Neural progenitor cell (in vitro differentiated cells): ENCODE measurements at regions not wholly inside any gene's neighbourhood (a gene's known extent, or its start where the extent isn't known, plus 50 kb on each side); places are given as distances from the start of the nearest gene placed in this dataset.

ENCODE experiments used
- DNase-seq: peaks from one replicate; pipeline ENCODE4 v3.0.0-alpha.2; 2016; ENCODE audit warnings: low spot score
- H2AFZ ChIP-seq: fragments of 200-600 bp; sonication (generic); replicated peaks from 2 replicates; pipeline ENCODE4 v1.6.1; 2016; ENCODE audit warnings: antibody characterized with exemption
- H3F3A ChIP-seq: fragments of 200-600 bp; sonication (generic); 2 replicates; pipeline ENCODE4 v1.6.1; 2016; ENCODE audit warnings: antibody characterized with exemption, low read depth
- H3K27ac ChIP-seq: fragments of 200-600 bp; sonication (generic); 2 replicates; pipeline ENCODE4 v1.5.1; 2016; ENCODE audit warnings: mild to moderate bottlenecking
- H3K27me3 ChIP-seq: fragments of 200-600 bp; sonication (generic); 2 replicates; pipeline ENCODE4 v1.6.1; 2016; ENCODE audit warnings: mild to moderate bottlenecking, moderate library complexity
- H3K36me3 ChIP-seq: fragments of 200-600 bp; sonication (generic); 2 replicates; pipeline ENCODE4 v1.5.1; 2016
- H3K4me1 ChIP-seq: fragments of 200-600 bp; sonication (generic); 2 replicates; pipeline ENCODE4 v1.6.1; 2016; ENCODE audit warnings: mixed run types
- H3K4me2 ChIP-seq: fragments of 200-600 bp; sonication (generic); 2 replicates; pipeline ENCODE4 v1.6.1; 2016
- H3K4me3 ChIP-seq: fragments of 200-600 bp; sonication (generic); 2 replicates; pipeline ENCODE4 v1.5.1; 2016
- H3K79me2 ChIP-seq: fragments of 200-600 bp; sonication (generic); 2 replicates; pipeline ENCODE4 v1.6.1; 2016; ENCODE audit warnings: low read depth
- H3K9ac ChIP-seq: fragments of 200-600 bp; sonication (generic); 2 replicates; pipeline ENCODE4 v1.6.1; 2016
- H3K9me3 ChIP-seq: fragments of 200-600 bp; sonication (generic); 2 replicates; pipeline ENCODE4 v1.5.1; 2016; ENCODE audit warnings: low read depth
- H4K20me1 ChIP-seq: fragments of 200-600 bp; sonication (generic); 2 replicates; pipeline ENCODE4 v1.6.1; 2016; ENCODE audit warnings: low read depth
- H3K27ac Mint-ChIP-seq: 3 replicates; pipeline ENCODE4 v1.8.0; 2021; ENCODE audit warnings: mixed read lengths
- H3K27me3 Mint-ChIP-seq: 2 replicates; pipeline ENCODE4 v1.8.0; 2022; ENCODE audit warnings: low read depth, mild to moderate bottlenecking, inconsistent platforms, moderate library complexity, mixed read lengths; ENCODE audit not compliant: insufficient read depth
- H3K36me3 Mint-ChIP-seq: 3 replicates; pipeline ENCODE4 v1.8.0; 2021; ENCODE audit warnings: mixed read lengths
- H3K4me1 Mint-ChIP-seq: 3 replicates; pipeline ENCODE4 v1.8.0; 2021; ENCODE audit warnings: mixed read lengths
- H3K4me3 Mint-ChIP-seq: 3 replicates; pipeline ENCODE4 v1.8.0; 2021; ENCODE audit warnings: mild to moderate bottlenecking, moderate library complexity, mixed read lengths
- H3K9me3 Mint-ChIP-seq: 3 replicates; pipeline ENCODE4 v1.8.0; 2020; ENCODE audit warnings: mixed read lengths
- CTCF ChIP-seq: fragments of 200-600 bp; sonication (generic); IDR thresholded peaks from 2 replicates; pipeline ENCODE4 v1.5.1; 2017; ENCODE audit warnings: antibody characterized with exemption, mild to moderate bottlenecking
- EZH2 ChIP-seq: fragments of 200-600 bp; sonication (generic); IDR thresholded peaks from 2 replicates; pipeline ENCODE4 v1.6.1; 2017; ENCODE audit warnings: antibody characterized with exemption, mild to moderate bottlenecking, moderate library complexity
- EZH2phosphoT487 ChIP-seq: fragments of 200-600 bp; sonication (generic); IDR thresholded peaks from 2 replicates; pipeline ENCODE4 v1.6.1; 2017; ENCODE audit warnings: antibody characterized with exemption

- Histone ChIP-seq H3K36me3 (no peaks in the 10 kb centered on the region), H3K9me3 (no peaks in the 10 kb centered on the region), H3K9ac (no peak overlapping the region), H4K20me1 (no peaks in the 10 kb centered on the region), H3K4me2 (no peak overlapping the region), H3F3A (peaks cover 15% of the 10 kb centered on the region), H3K27ac (no peak overlapping the region), H3K4me3 (no peak overlapping the region), H3K4me1 (peaks cover 15% of the 10 kb centered on the region), H2AFZ (no peak overlapping the region), H3K79me2 (no peaks in the 10 kb centered on the region), H3K27me3 (no peaks in the 10 kb centered on the region)
- Mint-ChIP-seq H3K9me3 (no peaks in the 10 kb centered on the region), H3K4me3 (no peak overlapping the region), H3K4me1 (peaks cover 20% of the 10 kb centered on the region), H3K36me3 (no peaks in the 10 kb centered on the region), H3K27me3 (peaks cover 9% of the 10 kb centered on the region), H3K27ac (no peak overlapping the region)
- no peak for DNase-seq
- TF ChIP-seq EZH2 (no peak), CTCF (no peak), EZH2phosphoT487 (no peak)
These were observed 103.7 kb downstream of the IRS2 start for GRCh38 chr13:109682534-109683244.

GRCh38 chr13:109680930-109681329 is 105.5 kb downstream of the IRS2 start:
- H3K36me3 ChIP-seq: no peaks in the 10 kb centered on the region
- no peak overlapping the region for H3K4me2 ChIP-seq
- H3K9me3 Mint-ChIP-seq: no peaks in the 10 kb centered on the region
- no peak for TF ChIP-seq EZH2phosphoT487
- no peak for TF ChIP-seq CTCF
- TF ChIP-seq EZH2: no peak
- H3K4me1 Mint-ChIP-seq: peaks cover 15% of the 10 kb centered on the region
- H3K4me3 ChIP-seq: no peak overlapping the region
- H3K27me3 Mint-ChIP-seq: peaks cover 10% of the 10 kb centered on the region
- peaks cover 5% of the 10 kb centered on the region for H3K4me1 ChIP-seq
- no peak overlapping the region for H3K27ac Mint-ChIP-seq
- no peaks in the 10 kb centered on the region for H3K36me3 Mint-ChIP-seq
- DNase-seq: no peak
- no peak overlapping the region for H3K9ac ChIP-seq
- no peak overlapping the region for H2AFZ ChIP-seq
- no peaks in the 10 kb centered on the region for H4K20me1 ChIP-seq
- no peaks in the 10 kb centered on the region for H3K27me3 ChIP-seq
- H3K27ac ChIP-seq: no peak overlapping the region
- no peak overlapping the region for H3K4me3 Mint-ChIP-seq
- no peaks in the 10 kb centered on the region for H3K9me3 ChIP-seq
- H3F3A ChIP-seq: no peaks in the 10 kb centered on the region
- no peaks in the 10 kb centered on the region for H3K79me2 ChIP-seq

- H3K27ac ChIP-seq: no peak overlapping the region
- Mint-ChIP-seq H3K4me1 (peaks cover 12% of the 10 kb centered on the region), H3K4me3 (no peak overlapping the region), H3K27me3 (peaks cover 10% of the 10 kb centered on the region), H3K36me3 (no peaks in the 10 kb centered on the region), H3K9me3 (peaks cover 2% of the 10 kb centered on the region), H3K27ac (no peak overlapping the region)
- no peaks in the 10 kb centered on the region for H3K79me2 ChIP-seq
- no peaks in the 10 kb centered on the region for H3K27me3 ChIP-seq
- peaks cover 5% of the 10 kb centered on the region for H3K4me1 ChIP-seq
- no peak for DNase-seq
- H2AFZ ChIP-seq: no peak overlapping the region
- no peaks in the 10 kb centered on the region for H3F3A ChIP-seq
- no peak overlapping the region for H3K9ac ChIP-seq
- no peaks in the 10 kb centered on the region for H3K9me3 ChIP-seq
- TF ChIP-seq EZH2phosphoT487: no peak
- H4K20me1 ChIP-seq: no peaks in the 10 kb centered on the region
- no peaks in the 10 kb centered on the region for H3K36me3 ChIP-seq
- no peak overlapping the region for H3K4me2 ChIP-seq
- no peak overlapping the region for H3K4me3 ChIP-seq
These were observed 106.1 kb downstream of the IRS2 start for GRCh38 chr13:109680288-109680687.

GRCh38 chr13:109678459-109678858 is 107.9 kb downstream of the IRS2 start:
- no peaks in the 10 kb centered on the region for H3K27me3 ChIP-seq
- no peaks in the 10 kb centered on the region for H3K9me3 ChIP-seq
- no peak overlapping the region for H3K27ac ChIP-seq
- Mint-ChIP-seq H3K36me3 (no peaks in the 10 kb centered on the region), H3K27ac (no peak overlapping the region), H3K9me3 (peaks cover 2% of the 10 kb centered on the region), H3K27me3 (peaks cover 10% of the 10 kb centered on the region), H3K4me1 (no peaks in the 10 kb centered on the region), H3K4me3 (no peak overlapping the region)
- H4K20me1 ChIP-seq: no peaks in the 10 kb centered on the region
- H3F3A ChIP-seq: peaks cover under 1% of the 10 kb centered on the region
- H3K4me1 ChIP-seq: no peaks in the 10 kb centered on the region
- H3K9ac ChIP-seq: no peak overlapping the region
- no peak overlapping the region for H3K4me3 ChIP-seq
- H3K36me3 ChIP-seq: no peaks in the 10 kb centered on the region
- no peaks in the 10 kb centered on the region for H3K79me2 ChIP-seq
- no peak for TF ChIP-seq EZH2phosphoT487
- TF ChIP-seq EZH2: no peak
- no peak for TF ChIP-seq CTCF
- DNase-seq: no peak
- H3K4me2 ChIP-seq: no peak overlapping the region
- no peak overlapping the region for H2AFZ ChIP-seq
